Endothelial cell of umbilical vein (primary cell): ENCODE measurements at regions not wholly inside any gene's neighbourhood (a gene's known extent, or its start where the extent isn't known, plus 50 kb on each side); places are given as distances from the start of the nearest gene placed in this dataset.

ENCODE experiments used
- EZH2 ChIP-seq: IDR thresholded peaks from 2 replicates; pipeline ENCODE4 v1.6.1; 2012; ENCODE audit warnings: borderline replicate concordance, low read depth, mild to moderate bottlenecking, moderate library complexity, low read length, inconsistent platforms; ENCODE audit not compliant: severe bottlenecking
- POLR2A ChIP-seq: IDR thresholded peaks from 2 replicates; pipeline ENCODE4 v1.6.1; 2012; ENCODE audit warnings: low read depth, mild to moderate bottlenecking, control low read depth, low read length
- POLR2AphosphoS5 ChIP-seq: IDR thresholded peaks from 2 replicates; pipeline ENCODE4 v1.6.1; 2012; ENCODE audit warnings: low read depth, mild to moderate bottlenecking, control low read depth, low read length, moderate library complexity; ENCODE audit not compliant: insufficient read depth
- TF ChIP-seq, protein P1 (sequence below), 2 donors: IDR thresholded peaks; 1 replicate in 1 of 2; 2 replicates in 1 of 2; pipeline ENCODE4 v1.5.1; 2011; ENCODE audit warnings: low read length in 2 of 2, mild to moderate bottlenecking in 2 of 2, moderate library complexity in 2 of 2, control low read depth in 1 of 2, inconsistent platforms in 1 of 2, low read depth in 1 of 2; ENCODE audit not compliant: insufficient read depth in 1 of 2; ENCODE audit errors: extremely low read depth in 1 of 2

GRCh38 chr4:164488114-164488513, 265.8 kb upstream of the SMIM31 start:
- TF ChIP-seq EZH2 (no peak), POLR2A (no peak), POLR2AphosphoS5 (no peak)
- TF ChIP-seq, protein P1, sequence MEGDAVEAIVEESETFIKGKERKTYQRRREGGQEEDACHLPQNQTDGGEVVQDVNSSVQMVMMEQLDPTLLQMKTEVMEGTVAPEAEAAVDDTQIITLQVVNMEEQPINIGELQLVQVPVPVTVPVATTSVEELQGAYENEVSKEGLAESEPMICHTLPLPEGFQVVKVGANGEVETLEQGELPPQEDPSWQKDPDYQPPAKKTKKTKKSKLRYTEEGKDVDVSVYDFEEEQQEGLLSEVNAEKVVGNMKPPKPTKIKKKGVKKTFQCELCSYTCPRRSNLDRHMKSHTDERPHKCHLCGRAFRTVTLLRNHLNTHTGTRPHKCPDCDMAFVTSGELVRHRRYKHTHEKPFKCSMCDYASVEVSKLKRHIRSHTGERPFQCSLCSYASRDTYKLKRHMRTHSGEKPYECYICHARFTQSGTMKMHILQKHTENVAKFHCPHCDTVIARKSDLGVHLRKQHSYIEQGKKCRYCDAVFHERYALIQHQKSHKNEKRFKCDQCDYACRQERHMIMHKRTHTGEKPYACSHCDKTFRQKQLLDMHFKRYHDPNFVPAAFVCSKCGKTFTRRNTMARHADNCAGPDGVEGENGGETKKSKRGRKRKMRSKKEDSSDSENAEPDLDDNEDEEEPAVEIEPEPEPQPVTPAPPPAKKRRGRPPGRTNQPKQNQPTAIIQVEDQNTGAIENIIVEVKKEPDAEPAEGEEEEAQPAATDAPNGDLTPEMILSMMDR (IDR thresholded peaks at IDR 0.05; ENCODE audit: extremely low read depth in 1 of 2, insufficient read depth in 1 of 2, low read depth in 1 of 2, low read length in 2 of 2) = no peak
